GM12891 (cell line): ENCODE measurements at regions not wholly inside any gene's neighbourhood (a gene's known extent, or its start where the extent isn't known, plus 50 kb on each side); places are given as distances from the start of the nearest gene placed in this dataset.
"Not testable (repeated sequence)": the region's sequence is repeated elsewhere in the genome, so short reads cannot be mapped to it uniquely, and the experiment has no call there.

Source experiments
- POLR2A ChIP-seq: IDR thresholded peaks from 2 replicates; pipeline ENCODE4 v1.6.1; 2011; ENCODE audit warnings: low read depth, low read length, control low read depth
- POLR2AphosphoS5 ChIP-seq: IDR thresholded peaks from 2 replicates; pipeline ENCODE4 v1.6.1; 2011; ENCODE audit warnings: low read depth, low read length, control low read depth
- POU2F2 ChIP-seq: IDR thresholded peaks from 2 replicates; pipeline ENCODE4 v1.6.1; 2011; ENCODE audit warnings: low read depth, mild to moderate bottlenecking, control low read depth, low read length, moderate library complexity
- SPI1 ChIP-seq: IDR thresholded peaks from 2 replicates; pipeline ENCODE4 v1.6.1; 2011; ENCODE audit warnings: low read depth, low read length, control low read depth
- TAF1 ChIP-seq: IDR thresholded peaks from 2 replicates; pipeline ENCODE4 v1.6.1; 2011; ENCODE audit warnings: low read depth, low read length, control low read depth

- TF ChIP-seq POLR2AphosphoS5, POLR2A, POU2F2, TAF1, SPI1: not testable (repeated sequence)
These were observed 340.6 kb downstream of the TFAP2B start for GRCh38 chr6:51159260-51159659.
